Heart left ventricle (tissue), 13 donors: ENCODE measurements at regions not wholly inside any gene's neighbourhood (a gene's known extent, or its start where the extent isn't known, plus 50 kb on each side); places are given as distances from the start of the nearest gene placed in this dataset.

Experiments used
- CTCF ChIP-seq, 12 donors: fragments of 200-600 bp; sonication (generic) in 4 of 12; IDR thresholded peaks; one replicate each; pipeline versions ENCODE4 v1.5.0 to v1.8.0; 2018 to 2022; ENCODE audit warnings: antibody characterized with exemption in 12 of 12, mild to moderate bottlenecking in 5 of 12
- POLR2A ChIP-seq, 2 donors: fragments of 450-650 bp; IDR thresholded peaks; one replicate each; pipeline ENCODE4 v1.6.1; 2017; ENCODE audit warnings: antibody characterized with exemption in 2 of 2, mild to moderate bottlenecking in 2 of 2, moderate library complexity in 2 of 2
- donor health status: ischemic (EF 13 %, LVEDD 7.1; RV severe dilation, severe dysfunction).
- donor health status: DM: no; HTN: yes; CAD: no.
- donor health status: DM: no; HTN: no; CAD: no.
- donor health status: ischemic (EF 25% LVEDD 6.9; RV normal size, moderate dysfunction).
- donor health status: ischemic (EF 25% LVEDD 5.7; RV mildly dilated, moderate dysfunction).
- donor health status: ischemic (EF 35%, LVEDD 5.7; RV mildly dilated, moderate dysfunction).
- donor health status: nonischemic (EF 11% LVEDD 7.7; RV severe dilation, severe dysfunction).
- donor health status: DM: yes; HTN: yes; CAD: no.
- donor health status: PGD.
- donor health status: ischemic (EF 29% LVEDD 5.4; RV normal size, mild dysfunction).
- donor health status: nonischemic (EF 23%, LVEDD 6.1; RV moderate dilation, normal function).

- TF ChIP-seq CTCF (IDR thresholded peaks at IDR 0.05) (no peak), POLR2A (IDR thresholded peaks at IDR 0.05) (no peak)
Observed at GRCh38 chr11:128304116-128304515, 283.2 kb downstream of the ETS1 start.
